A673 (cell line): ENCODE measurements at regions not wholly inside any gene's neighbourhood (a gene's known extent, or its start where the extent isn't known, plus 50 kb on each side); places are given as distances from the start of the nearest gene placed in this dataset.

Source experiments
- BruUV-seq: library from RNA; stranded (reverse); fragments of 400-500 nt; replicated peaks from 2 replicates; lab custom pipeline; 2021; lab: Mats Ljungman, UMichigan
- CTCF ChIA-PET: fragments of 300-600 bp; sonication (Branson Sonifier 250); formaldehyde crosslinking; loops from one replicate; lab custom pipeline; 2022; ENCODE audit warnings: antibody characterized with exemption; lab: Charles Lee
- POLR2A ChIA-PET: fragments of 300-600 bp; sonication (Branson Sonifier 250); formaldehyde crosslinking; loops from one replicate; lab custom pipeline; 2022; ENCODE audit warnings: antibody characterized with exemption; ENCODE audit not compliant: low non-redundant PET; lab: Charles Lee
- DNase-seq: peaks from one replicate; pipeline ENCODE4 v3.0.0-alpha.2; 2015; ENCODE audit warnings: low spot score
- H3K27ac ChIP-seq: fragments of 200-600 bp; sonication (generic); 2 replicates; pipeline ENCODE4 v1.5.1; 2016; ENCODE audit warnings: mixed run types, low read depth, mild to moderate bottlenecking, mixed read lengths, antibody characterized with exemption, low read length; ENCODE audit not compliant: poor library complexity, severe bottlenecking
- H3K27me3 ChIP-seq: fragments of 200-600 bp; sonication (generic); replicated peaks from 2 replicates; pipeline ENCODE4 v1.6.1; 2017; ENCODE audit warnings: mixed run types, low read depth, mild to moderate bottlenecking, mixed read lengths, antibody characterized with exemption, low read length; ENCODE audit not compliant: insufficient read depth, poor library complexity
- H3K36me3 ChIP-seq: fragments of 200-600 bp; sonication (generic); 2 replicates; pipeline ENCODE4 v1.6.1; 2016; ENCODE audit warnings: mixed run types, mild to moderate bottlenecking, mixed read lengths, antibody characterized with exemption, low read length; ENCODE audit not compliant: insufficient read depth, poor library complexity, severe bottlenecking
- H3K4me1 ChIP-seq: fragments of 200-600 bp; sonication (generic); 2 replicates; pipeline ENCODE4 v1.6.1; 2017; ENCODE audit warnings: mixed run types, mild to moderate bottlenecking, mixed read lengths, antibody characterized with exemption, low read length; ENCODE audit not compliant: insufficient read depth, poor library complexity, severe bottlenecking
- H3K4me3 ChIP-seq: fragments of 200-600 bp; sonication (generic); 2 replicates; pipeline ENCODE4 v1.5.1; 2016; ENCODE audit warnings: low read depth, mixed run types, mild to moderate bottlenecking, mixed read lengths, low read length; ENCODE audit not compliant: poor library complexity, severe bottlenecking
- H3K9me3 ChIP-seq: fragments of 200-600 bp; sonication (generic); 2 replicates; pipeline ENCODE4 v1.6.1; 2016; ENCODE audit warnings: mixed run types, low read depth, mild to moderate bottlenecking, mixed read lengths, antibody characterized with exemption, low read length; ENCODE audit not compliant: poor library complexity, severe bottlenecking
- EZH2 ChIP-seq: fragments of 200-600 bp; sonication (generic); IDR thresholded peaks from 2 replicates; pipeline ENCODE4 v1.6.1; 2017; ENCODE audit warnings: borderline replicate concordance, low read depth, mild to moderate bottlenecking, mixed read lengths, antibody characterized with exemption, low read length; ENCODE audit not compliant: poor library complexity, severe bottlenecking
- intact Hi-C: fragments of 100-400 bp; cut with micrococcal nuclease; formaldehyde crosslinking; loops from one replicate; pipeline ENCODE4 v1.10.0; 2022; ENCODE audit not compliant: unreplicated experiment
- TF ChIP-seq, protein P1 (sequence below): fragments of 300-800, 200-600 bp; sonication (generic); conservative IDR thresholded peaks from 2 replicates; pipeline ENCODE4 v1.5.1; 2017; ENCODE audit warnings: low read depth, mild to moderate bottlenecking, antibody characterized with exemption, low read length, moderate library complexity, mixed read lengths

DNA sequence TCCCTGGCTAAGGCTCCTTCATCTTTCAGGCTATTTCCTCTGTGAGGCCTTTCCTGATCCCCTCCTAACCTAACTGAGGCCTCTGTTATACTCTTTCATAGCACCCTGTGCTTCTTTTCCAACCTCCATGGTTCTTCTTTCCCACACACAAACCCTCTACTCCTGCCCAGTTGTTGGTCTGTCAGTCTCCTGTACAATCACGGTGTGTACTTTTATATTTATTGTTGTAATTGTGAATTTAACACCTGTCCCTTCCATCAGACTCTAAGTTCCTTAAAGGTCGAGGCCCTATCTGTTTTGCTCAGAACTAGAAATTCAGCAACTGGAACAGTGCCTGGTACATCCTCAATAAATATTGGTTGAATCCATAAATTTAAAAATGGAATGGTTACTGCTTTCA is 100.2 kb upstream of the KCNE2 start:
- CTCF ChIA-PET, result no interaction called here
- BruUV-seq, result no TSS peak

DNA sequence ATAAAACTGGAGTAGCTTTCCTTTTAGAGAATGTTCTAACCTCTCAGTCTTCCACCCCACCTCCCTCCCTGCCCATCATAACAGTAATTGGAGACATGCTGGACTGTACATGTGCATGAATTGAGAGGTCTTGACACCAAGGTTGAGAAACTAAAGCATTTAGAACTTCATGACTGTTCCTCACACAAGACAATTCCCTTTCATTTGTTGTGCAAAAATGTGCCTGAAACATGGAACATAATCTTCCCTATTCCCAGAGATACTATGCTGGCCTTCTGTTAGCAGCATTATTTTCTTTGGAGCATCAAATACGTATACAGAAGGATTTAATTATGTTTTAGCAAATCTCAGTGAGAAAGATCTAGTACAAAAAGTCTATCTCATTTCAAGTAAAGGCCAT is 97.5 kb upstream of the KCNE2 start:
- TF ChIP-seq, protein P1, sequence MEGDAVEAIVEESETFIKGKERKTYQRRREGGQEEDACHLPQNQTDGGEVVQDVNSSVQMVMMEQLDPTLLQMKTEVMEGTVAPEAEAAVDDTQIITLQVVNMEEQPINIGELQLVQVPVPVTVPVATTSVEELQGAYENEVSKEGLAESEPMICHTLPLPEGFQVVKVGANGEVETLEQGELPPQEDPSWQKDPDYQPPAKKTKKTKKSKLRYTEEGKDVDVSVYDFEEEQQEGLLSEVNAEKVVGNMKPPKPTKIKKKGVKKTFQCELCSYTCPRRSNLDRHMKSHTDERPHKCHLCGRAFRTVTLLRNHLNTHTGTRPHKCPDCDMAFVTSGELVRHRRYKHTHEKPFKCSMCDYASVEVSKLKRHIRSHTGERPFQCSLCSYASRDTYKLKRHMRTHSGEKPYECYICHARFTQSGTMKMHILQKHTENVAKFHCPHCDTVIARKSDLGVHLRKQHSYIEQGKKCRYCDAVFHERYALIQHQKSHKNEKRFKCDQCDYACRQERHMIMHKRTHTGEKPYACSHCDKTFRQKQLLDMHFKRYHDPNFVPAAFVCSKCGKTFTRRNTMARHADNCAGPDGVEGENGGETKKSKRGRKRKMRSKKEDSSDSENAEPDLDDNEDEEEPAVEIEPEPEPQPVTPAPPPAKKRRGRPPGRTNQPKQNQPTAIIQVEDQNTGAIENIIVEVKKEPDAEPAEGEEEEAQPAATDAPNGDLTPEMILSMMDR, result no peak
- no peak for TF ChIP-seq EZH2
- intact Hi-C loops, result no loop called here
- CTCF ChIA-PET, result no interaction called here

More for the DNA sequence above, 100.2 kb upstream of the KCNE2 start:
- Histone ChIP-seq H3K4me1 (no peaks in the 10 kb centered on the region), H3K27ac (no peak overlapping the region), H3K36me3 (no peaks in the 10 kb centered on the region), H3K27me3 (no peaks in the 10 kb centered on the region), H3K9me3 (no peaks in the 10 kb centered on the region), H3K4me3 (no peak overlapping the region)
- intact Hi-C loops, result no loop called here
- POLR2A ChIA-PET, result no interaction called here
- TF ChIP-seq, protein P1, result no peak
- no peak for TF ChIP-seq EZH2
- no peak for DNase-seq

DNA sequence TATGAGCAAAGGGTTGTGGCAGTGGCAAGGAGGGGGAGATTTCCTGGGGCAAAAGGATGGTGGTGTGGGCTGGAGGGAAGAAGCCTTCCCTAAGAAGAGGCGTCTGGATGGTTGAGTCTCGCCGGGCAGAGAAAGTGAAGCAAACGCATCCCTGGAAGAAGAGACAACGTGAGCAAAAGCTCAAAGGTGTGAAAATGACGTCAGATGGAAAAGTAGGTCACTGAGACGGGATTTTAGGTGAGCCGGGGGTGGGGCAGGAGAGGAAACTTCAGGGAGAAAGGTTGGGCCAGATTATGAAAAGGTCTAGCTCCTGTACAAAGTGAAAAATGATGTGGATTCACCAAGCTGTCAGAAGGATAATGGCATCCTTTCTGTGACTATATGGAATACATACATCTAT is 95.3 kb upstream of the KCNE2 start:
- no peak overlapping the region for H3K4me3 ChIP-seq
- no peaks in the 10 kb centered on the region for H3K36me3 ChIP-seq
- no peak overlapping the region for H3K27ac ChIP-seq
- H3K4me1 ChIP-seq, result no peaks in the 10 kb centered on the region
- CTCF ChIA-PET, result no interaction called here
- peaks cover 5% of the 10 kb centered on the region for H3K27me3 ChIP-seq
- TF ChIP-seq, protein P1, result no peak
- TF ChIP-seq EZH2, result no peak
- intact Hi-C loops, result no loop called here
- no peaks in the 10 kb centered on the region for H3K9me3 ChIP-seq
- no TSS peak for BruUV-seq
- POLR2A ChIA-PET, result no interaction called here
- no peak for DNase-seq

More for the DNA sequence above, 97.5 kb upstream of the KCNE2 start:
- DNase-seq, result no peak
- no peaks in the 10 kb centered on the region for H3K9me3 ChIP-seq
- H3K4me3 ChIP-seq, result no peak overlapping the region
- no peak overlapping the region for H3K27ac ChIP-seq
- H3K36me3 ChIP-seq, result no peaks in the 10 kb centered on the region
- H3K27me3 ChIP-seq, result no peaks in the 10 kb centered on the region
- no peaks in the 10 kb centered on the region for H3K4me1 ChIP-seq
- POLR2A ChIA-PET, result no interaction called here
- BruUV-seq, result no TSS peak
